ENCODE measurements at regions not wholly inside any gene's neighbourhood (a gene's known extent, or its start where the extent isn't known, plus 50 kb on each side); places are given as distances from the start of the nearest gene placed in this dataset.

DNA sequence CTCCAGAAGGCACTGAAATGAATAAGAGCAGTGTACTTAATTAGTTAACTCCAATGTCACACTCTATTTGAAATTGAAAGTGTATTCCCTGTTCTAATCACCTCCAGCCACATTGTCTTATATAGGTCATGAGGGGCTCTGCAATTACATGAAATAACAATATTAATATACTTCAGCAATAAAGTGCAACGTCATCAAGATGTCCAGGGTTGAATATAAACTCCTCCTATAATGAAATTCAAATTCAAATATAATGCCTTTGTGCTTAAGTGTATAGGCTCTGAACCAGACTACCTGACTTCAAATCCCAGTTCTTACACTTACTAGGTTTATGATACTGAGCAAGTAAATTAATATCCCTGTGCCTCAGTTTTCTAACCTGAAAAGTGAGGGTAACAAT, 195.6 kb upstream of the SMC2 start:
- no peak for TF ChIP-seq GATA2 (IDR thresholded peaks at IDR 0.05; ENCODE audit: low read depth, low read length)
- TF ChIP-seq GATA3 (IDR thresholded peaks at IDR 0.05; ENCODE audit: low read depth, low read length) = no peak

DNA sequence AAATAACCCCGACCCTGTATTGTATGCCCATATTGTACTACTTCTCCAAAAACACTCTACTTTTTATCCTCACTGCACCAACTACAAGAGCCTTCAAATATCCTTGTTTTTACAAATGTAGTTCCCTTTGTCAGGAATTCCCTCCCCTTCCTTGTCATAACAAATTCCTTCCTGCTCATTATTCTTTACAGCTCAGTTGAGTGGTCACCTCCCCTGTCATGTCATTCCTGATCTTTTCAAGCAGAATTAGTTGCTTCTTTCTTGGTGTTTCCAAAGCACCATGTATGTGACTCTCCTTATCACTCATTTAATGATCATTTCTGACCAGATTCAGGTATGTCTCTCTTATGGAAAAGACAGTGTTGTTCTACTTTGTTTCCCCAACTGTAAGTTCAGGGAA, 194.2 kb upstream of the SMC2 start:
- TF ChIP-seq GATA3 (IDR thresholded peaks at IDR 0.05; ENCODE audit: low read depth, low read length) (no peak), GATA2 (IDR thresholded peaks at IDR 0.05; ENCODE audit: low read depth, low read length) (no peak)

- TF ChIP-seq GATA3 (IDR thresholded peaks at IDR 0.05; ENCODE audit: low read depth, low read length) = no peak
- TF ChIP-seq GATA2 (IDR thresholded peaks at IDR 0.05; ENCODE audit: low read depth, low read length) = no peak
These were observed 193.6 kb upstream of the SMC2 start for GRCh38 chr9:103900466-103900865.

- TF ChIP-seq GATA3 (IDR thresholded peaks at IDR 0.05; ENCODE audit: low read depth, low read length) = no peak
These were observed 191.8 kb upstream of the SMC2 start for GRCh38 chr9:103902263-103902662.

GRCh38 chr9:103904242-103904641, 189.9 kb upstream of the SMC2 start:
- TF ChIP-seq GATA2 (IDR thresholded peaks at IDR 0.05; ENCODE audit: low read depth, low read length) (no peak), GATA3 (IDR thresholded peaks at IDR 0.05; ENCODE audit: low read depth, low read length) (no peak)

- TF ChIP-seq GATA3 (IDR thresholded peaks at IDR 0.05; ENCODE audit: low read depth, low read length) (no peak), GATA2 (IDR thresholded peaks at IDR 0.05; ENCODE audit: low read depth, low read length) (no peak)
These were observed 180.2 kb upstream of the SMC2 start for GRCh38 chr9:103913899-103914298.

GRCh38 chr9:103919605-103920209, 174.4 kb upstream of the SMC2 start:
- TF ChIP-seq GATA3 (IDR thresholded peaks at IDR 0.05; ENCODE audit: low read depth, low read length) (no peak), GATA2 (IDR thresholded peaks at IDR 0.05; ENCODE audit: low read depth, low read length) (no peak)

DNA sequence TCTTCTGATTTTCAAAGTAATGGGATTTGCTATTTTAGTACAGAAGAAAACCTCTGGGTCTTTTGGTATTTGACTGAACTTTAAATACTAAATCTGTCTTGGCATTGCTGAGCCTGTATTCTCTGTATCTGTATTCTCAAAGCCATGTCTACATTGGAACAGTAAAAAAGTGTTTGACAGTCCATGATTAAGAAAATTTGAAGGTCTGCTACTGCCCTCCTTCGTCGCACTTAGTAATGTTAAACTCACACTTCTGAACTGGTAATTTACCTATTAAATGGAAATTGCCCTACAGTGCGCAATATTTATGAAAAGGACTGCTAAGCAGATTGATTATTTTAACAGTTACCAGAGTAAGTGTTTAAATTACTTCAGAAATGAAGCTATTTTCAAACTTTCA, 165.7 kb upstream of the SMC2 start:
- TF ChIP-seq GATA2 (IDR thresholded peaks at IDR 0.05; ENCODE audit: low read depth, low read length) (no peak), GATA3 (IDR thresholded peaks at IDR 0.05; ENCODE audit: low read depth, low read length) (no peak)

DNA sequence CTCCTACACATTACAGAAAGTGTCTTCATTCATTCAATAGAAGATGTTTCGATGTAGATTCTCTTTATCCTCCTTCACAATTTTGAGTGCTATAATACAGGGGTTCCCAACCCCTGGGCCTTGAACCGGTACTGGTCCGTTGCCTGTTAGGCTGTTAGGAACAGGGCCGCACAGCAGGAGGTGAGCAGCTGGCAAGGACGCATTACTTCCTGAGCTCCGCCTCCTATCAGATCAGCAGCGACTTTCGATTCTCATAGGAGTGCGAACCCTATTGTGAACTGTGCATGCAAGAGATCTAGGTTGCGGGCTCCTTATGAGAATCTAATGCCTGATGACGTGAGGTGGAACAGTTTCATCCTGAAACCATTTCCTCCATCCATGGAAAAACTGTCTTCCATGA, 153.0 kb upstream of the SMC2 start:
- TF ChIP-seq GATA3 (IDR thresholded peaks at IDR 0.05; ENCODE audit: low read depth, low read length) = no peak
- TF ChIP-seq GATA2 (IDR thresholded peaks at IDR 0.05; ENCODE audit: low read depth, low read length) = no peak

GRCh38 chr9:103942200-103942599, 151.9 kb upstream of the SMC2 start:
- TF ChIP-seq GATA2 (IDR thresholded peaks at IDR 0.05; ENCODE audit: low read depth, low read length) = no peak
- TF ChIP-seq GATA3 (IDR thresholded peaks at IDR 0.05; ENCODE audit: low read depth, low read length) = no peak

GRCh38 chr9:103942651-103943050, 151.5 kb upstream of the SMC2 start:
- TF ChIP-seq GATA2 (IDR thresholded peaks at IDR 0.05; ENCODE audit: low read depth, low read length) (no peak), GATA3 (IDR thresholded peaks at IDR 0.05; ENCODE audit: low read depth, low read length) (no peak)

- TF ChIP-seq GATA2 (IDR thresholded peaks at IDR 0.05; ENCODE audit: low read depth, low read length) (no peak), GATA3 (IDR thresholded peaks at IDR 0.05; ENCODE audit: low read depth, low read length) (no peak)
These were observed 145.0 kb upstream of the SMC2 start for GRCh38 chr9:103949096-103949495.

DNA sequence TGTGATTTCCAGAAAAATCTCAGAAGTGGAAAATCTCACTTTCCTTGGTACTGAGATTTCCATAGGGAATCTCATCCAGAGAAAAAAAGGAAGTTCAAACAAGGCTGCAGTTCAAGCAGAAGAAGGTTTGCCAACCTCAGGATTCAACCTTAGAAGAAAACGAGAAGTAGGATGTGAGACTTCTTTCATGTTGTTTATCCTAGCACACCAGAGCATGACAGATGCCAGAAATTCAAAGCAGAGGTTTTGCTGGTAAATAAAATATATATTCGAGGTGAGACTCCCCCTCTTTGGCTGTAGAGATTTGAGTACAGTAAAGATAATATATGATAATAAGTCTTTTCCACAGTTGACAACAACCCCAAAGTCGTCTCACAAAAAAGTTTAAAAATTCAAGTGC, 116.9 kb upstream of the SMC2 start:
- TF ChIP-seq GATA3 (IDR thresholded peaks at IDR 0.05; ENCODE audit: low read depth, low read length) (no peak), GATA2 (IDR thresholded peaks at IDR 0.05; ENCODE audit: low read depth, low read length) (no peak)

GRCh38 chr9:103978396-103978795, 115.7 kb upstream of the SMC2 start:
- TF ChIP-seq GATA2 (IDR thresholded peaks at IDR 0.05; ENCODE audit: low read depth, low read length) (no peak), GATA3 (IDR thresholded peaks at IDR 0.05; ENCODE audit: low read depth, low read length) (no peak)

- TF ChIP-seq GATA3 (IDR thresholded peaks at IDR 0.05; ENCODE audit: low read depth, low read length) (no peak), GATA2 (IDR thresholded peaks at IDR 0.05; ENCODE audit: low read depth, low read length) (no peak)
These were observed 112.2 kb upstream of the SMC2 start for GRCh38 chr9:103981912-103982311.

DNA sequence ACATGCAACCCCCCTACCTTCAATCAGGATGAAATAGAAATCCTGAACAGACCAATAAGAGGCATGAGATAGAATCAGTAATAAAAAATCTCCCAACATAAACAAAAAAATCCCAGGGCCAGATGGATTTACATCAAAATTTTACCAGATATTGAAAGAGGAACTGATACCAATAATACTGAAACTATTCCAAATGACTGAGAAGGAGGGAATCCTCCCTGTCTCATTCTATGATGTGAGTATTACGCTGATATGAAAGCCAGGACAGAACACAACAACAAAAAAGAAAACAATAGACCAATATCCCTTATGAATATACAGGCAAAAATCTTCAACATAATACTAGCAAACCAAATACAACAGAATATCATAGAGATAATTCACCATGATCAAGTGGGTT, 109.0 kb upstream of the SMC2 start:
- TF ChIP-seq GATA3 (IDR thresholded peaks at IDR 0.05; ENCODE audit: low read depth, low read length) (no peak), GATA2 (IDR thresholded peaks at IDR 0.05; ENCODE audit: low read depth, low read length) (no peak)

All from SH-SY5Y (cell line).